T-helper 9 cell (primary cell): ENCODE measurements at regions not wholly inside any gene's neighbourhood (a gene's known extent, or its start where the extent isn't known, plus 50 kb on each side); places are given as distances from the start of the nearest gene placed in this dataset.

Source experiments
- DNase-seq: peaks from one replicate; pipeline ENCODE4 v3.0.0-alpha.2; 2020

GRCh38 chr13:107367258-107367657, 799.3 kb upstream of the ARGLU1 start:
- no peak for DNase-seq

- DNase-seq, result no peak
Observed at GRCh38 chr13:107365466-107366215, 797.7 kb upstream of the ARGLU1 start.

- no peak for DNase-seq
Observed at GRCh38 chr13:107364658-107365057, 796.7 kb upstream of the ARGLU1 start.

- DNase-seq, result no peak
Observed at GRCh38 chr13:107361666-107362065, 793.7 kb upstream of the ARGLU1 start.

- no peak for DNase-seq
Observed at GRCh38 chr13:107360010-107360409, 792.1 kb upstream of the ARGLU1 start.

GRCh38 chr13:107358866-107359265, 790.9 kb upstream of the ARGLU1 start:
- no peak for DNase-seq

- no peak for DNase-seq
Observed at GRCh38 chr13:107351305-107351704, 783.4 kb upstream of the ARGLU1 start.

GRCh38 chr13:107348925-107349324, 781.0 kb upstream of the ARGLU1 start:
- no peak for DNase-seq

GRCh38 chr13:107348471-107348870, 780.5 kb upstream of the ARGLU1 start:
- no peak for DNase-seq

GRCh38 chr13:107347641-107348369, 779.9 kb upstream of the ARGLU1 start:
- no peak for DNase-seq

- DNase-seq, result no peak
Observed at GRCh38 chr13:107342747-107343146, 774.8 kb upstream of the ARGLU1 start.

GRCh38 chr13:107339209-107339608, 771.3 kb upstream of the ARGLU1 start:
- no peak for DNase-seq

GRCh38 chr13:107332188-107332587, 764.3 kb upstream of the ARGLU1 start:
- no peak for DNase-seq

- DNase-seq, result no peak
Observed at GRCh38 chr13:107331359-107331758, 763.4 kb upstream of the ARGLU1 start.

GRCh38 chr13:107330484-107330883, 762.5 kb upstream of the ARGLU1 start:
- no peak for DNase-seq

- DNase-seq, result no peak
Observed at GRCh38 chr13:107329991-107330390, 762.1 kb upstream of the ARGLU1 start.

GRCh38 chr13:107324416-107325204, 756.7 kb upstream of the ARGLU1 start:
- no peak for DNase-seq

GRCh38 chr13:107322228-107322627, 754.3 kb upstream of the ARGLU1 start:
- DNase-seq, result no peak

- DNase-seq, result no peak
Observed at GRCh38 chr13:107305178-107305577, 737.2 kb upstream of the ARGLU1 start.

GRCh38 chr13:107301724-107302374, 733.9 kb upstream of the ARGLU1 start:
- DNase-seq, result no peak

GRCh38 chr13:107299717-107300116, 731.8 kb upstream of the ARGLU1 start:
- no peak for DNase-seq

- no peak for DNase-seq
Observed at GRCh38 chr13:107296804-107297203, 728.9 kb upstream of the ARGLU1 start.
